ENCODE measurements at regions not wholly inside any gene's neighbourhood (a gene's known extent, or its start where the extent isn't known, plus 50 kb on each side); places are given as distances from the start of the nearest gene placed in this dataset.

- Histone ChIP-seq H3K4me1 (no peaks in the 10 kb centered on the region), H3K4me3 (no peak overlapping the region), H3K27me3 (no peaks in the 10 kb centered on the region), H3K9me3 (no peaks in the 10 kb centered on the region), H3K36me3 (no peaks in the 10 kb centered on the region), H3K27ac (no peak overlapping the region)
- DNase-seq (ENCODE audit: low spot score in 2 of 2), result no peak
- intact Hi-C loops (cut with DNase I), result no loop called here
- no peak for TF ChIP-seq CTCF (IDR thresholded peaks at IDR 0.05)
These were observed 243.7 kb downstream of the SLC16A7 start for GRCh38 chr12:59839514-59839913.

- H3K36me3 ChIP-seq, result no peaks in the 10 kb centered on the region
- H3K9me3 ChIP-seq, result no peaks in the 10 kb centered on the region
- H3K27ac ChIP-seq, result no peak overlapping the region
- TF ChIP-seq CTCF (IDR thresholded peaks at IDR 0.05), result no peak
- intact Hi-C loops (cut with DNase I), result no loop called here
- no peak overlapping the region for H3K4me3 ChIP-seq
- H3K27me3 ChIP-seq, result no peaks in the 10 kb centered on the region
- DNase-seq (ENCODE audit: low spot score in 2 of 2), result no peak
- H3K4me1 ChIP-seq, result no peaks in the 10 kb centered on the region
These were observed 247.5 kb downstream of the SLC16A7 start for GRCh38 chr12:59843260-59843843.

GRCh38 chr12:59844750-59845149 lies 248.9 kb downstream of the SLC16A7 start:
- H3K27me3 ChIP-seq, result no peaks in the 10 kb centered on the region
- H3K4me1 ChIP-seq, result no peaks in the 10 kb centered on the region
- no peak overlapping the region for H3K27ac ChIP-seq
- no peak overlapping the region for H3K4me3 ChIP-seq
- no peaks in the 10 kb centered on the region for H3K36me3 ChIP-seq
- H3K9me3 ChIP-seq, result no peaks in the 10 kb centered on the region
- TF ChIP-seq CTCF (IDR thresholded peaks at IDR 0.05), result no peak
- no peak for DNase-seq (ENCODE audit: low spot score in 2 of 2)
- intact Hi-C loops (cut with DNase I), result no loop called here

GRCh38 chr12:59845293-59845692 lies 249.5 kb downstream of the SLC16A7 start:
- H3K4me3 ChIP-seq, result no peak overlapping the region
- H3K4me1 ChIP-seq, result no peaks in the 10 kb centered on the region
- no peaks in the 10 kb centered on the region for H3K36me3 ChIP-seq
- H3K27ac ChIP-seq, result no peak overlapping the region
- H3K27me3 ChIP-seq, result no peaks in the 10 kb centered on the region
- intact Hi-C loops (cut with DNase I), result no loop called here
- no peak for DNase-seq (ENCODE audit: low spot score in 2 of 2)
- H3K9me3 ChIP-seq, result no peaks in the 10 kb centered on the region
- no peak for TF ChIP-seq CTCF (IDR thresholded peaks at IDR 0.05)

- Histone ChIP-seq H3K4me3 (no peak overlapping the region), H3K9me3 (no peaks in the 10 kb centered on the region), H3K27ac (no peak overlapping the region), H3K27me3 (no peaks in the 10 kb centered on the region), H3K4me1 (no peaks in the 10 kb centered on the region), H3K36me3 (no peaks in the 10 kb centered on the region)
- no peak for DNase-seq (ENCODE audit: low spot score in 2 of 2)
- intact Hi-C loops (cut with DNase I), result no loop called here
- no peak for TF ChIP-seq CTCF (IDR thresholded peaks at IDR 0.05)
These were observed 251.3 kb downstream of the SLC16A7 start for GRCh38 chr12:59847127-59847526.

GRCh38 chr12:59850268-59850667 lies 254.4 kb downstream of the SLC16A7 start:
- Histone ChIP-seq H3K27me3 (no peaks in the 10 kb centered on the region), H3K36me3 (no peaks in the 10 kb centered on the region), H3K27ac (no peak overlapping the region), H3K9me3 (no peaks in the 10 kb centered on the region), H3K4me3 (no peak overlapping the region), H3K4me1 (no peaks in the 10 kb centered on the region)
- TF ChIP-seq CTCF (IDR thresholded peaks at IDR 0.05), result no peak
- no peak for DNase-seq (ENCODE audit: low spot score in 2 of 2)
- intact Hi-C loops (cut with DNase I), result no loop called here

Data from ascending aorta (tissue), 2 donors.